IMR-90 (cell line): ENCODE measurements at regions not wholly inside any gene's neighbourhood (a gene's known extent, or its start where the extent isn't known, plus 50 kb on each side); places are given as distances from the start of the nearest gene placed in this dataset.

Experiments used
- ATAC-seq: fragments of 200-7000 bp; cut with Tn5 transposase; 2 replicates; pipeline ENCODE4 v1.9.1; 2020; ENCODE audit warnings: low read depth, mild to moderate bottlenecking, moderate library complexity
- BruUV-seq: library from RNA; stranded (reverse); fragments of 400-500 nt; replicated peaks from 2 replicates; lab custom pipeline; 2021; lab: Mats Ljungman, UMichigan
- CTCF ChIA-PET: fragments of 300-600 bp; formaldehyde crosslinking; extraction: SDS; loops from one replicate; lab custom pipeline; 2021; ENCODE audit warnings: antibody characterized with exemption; lab: Yijun Ruan, JAX
- POLR2A ChIA-PET: fragments of 300-600 bp; sonication (Branson Sonifier 250); formaldehyde crosslinking; loops from one replicate; lab custom pipeline; 2022; ENCODE audit warnings: antibody characterized with exemption; ENCODE audit not compliant: unreplicated experiment; lab: Charles Lee
- DNase-seq: peaks from one replicate; pipeline ENCODE4 v3.0.0; 2013
- H2AFZ ChIP-seq: replicated peaks from 2 replicates; pipeline ENCODE3; 2013; ENCODE audit warnings: low read length, mild to moderate bottlenecking; ENCODE audit not compliant: poor library complexity
- H2AK5ac ChIP-seq: 2 replicates; pipeline ENCODE4 v1.6.1; 2013; ENCODE audit warnings: low read depth, low read length, inconsistent platforms
- H2AK9ac ChIP-seq: replicated peaks from 2 replicates; pipeline ENCODE3; 2013; ENCODE audit warnings: mild to moderate bottlenecking, low read depth, low read length, moderate library complexity; ENCODE audit not compliant: poor library complexity
- H2BK120ac ChIP-seq: 2 replicates; pipeline ENCODE4 v1.6.1; 2013; ENCODE audit warnings: low read depth, low read length, inconsistent platforms
- H2BK15ac ChIP-seq: 3 replicates; pipeline ENCODE4 v1.6.1; 2013; ENCODE audit warnings: low read depth, low read length, inconsistent platforms
- H2BK20ac ChIP-seq: 2 replicates; pipeline ENCODE4 v1.6.1; 2013; ENCODE audit warnings: low read depth, mild to moderate bottlenecking, inconsistent platforms, low read length, moderate library complexity
- H2BK5ac ChIP-seq: 2 replicates; pipeline ENCODE4 v1.6.1; 2013; ENCODE audit warnings: mild to moderate bottlenecking, low read depth, low read length, inconsistent platforms; ENCODE audit not compliant: poor library complexity, severe bottlenecking
- H3K14ac ChIP-seq: replicated peaks from 2 replicates; pipeline ENCODE4 v1.6.1; 2013; ENCODE audit warnings: low read depth, low read length, inconsistent platforms
- H3K18ac ChIP-seq: 2 replicates; pipeline ENCODE4 v1.6.1; 2013; ENCODE audit warnings: low read depth, low read length, control low read depth
- H3K23ac ChIP-seq: 2 replicates; pipeline ENCODE4 v1.6.1; 2013; ENCODE audit warnings: low read depth, low read length, inconsistent platforms
- H3K27ac ChIP-seq: 2 replicates; pipeline ENCODE4 v1.5.1; 2013; ENCODE audit warnings: mild to moderate bottlenecking, control low read depth, low read length; ENCODE audit not compliant: insufficient read depth
- H3K27me3 ChIP-seq: 2 replicates; pipeline ENCODE4 v1.6.1; 2013; ENCODE audit warnings: low read length; ENCODE audit not compliant: control insufficient read depth, insufficient read depth
- H3K36me3 ChIP-seq: 2 replicates; pipeline ENCODE4 v1.6.1; 2013; ENCODE audit warnings: low read length, mixed read lengths; ENCODE audit not compliant: control insufficient read depth, insufficient read depth
- H3K4ac ChIP-seq: 2 replicates; pipeline ENCODE4 v1.6.1; 2013; ENCODE audit warnings: low read depth, low read length, inconsistent platforms
- H3K4me1 ChIP-seq: 2 replicates; pipeline ENCODE4 v1.6.1; 2013; ENCODE audit warnings: low read length, mixed read lengths; ENCODE audit not compliant: control insufficient read depth, insufficient read depth
- H3K4me2 ChIP-seq: 2 replicates; pipeline ENCODE4 v1.6.1; 2013; ENCODE audit warnings: low read depth, mild to moderate bottlenecking, control low read depth, low read length, moderate library complexity
- H3K4me3 ChIP-seq: 2 replicates; pipeline ENCODE4 v1.5.1; 2013; ENCODE audit warnings: low read depth, mild to moderate bottlenecking, control low read depth, low read length, moderate library complexity; ENCODE audit not compliant: insufficient read depth
- H3K56ac ChIP-seq: 2 replicates; pipeline ENCODE4 v1.6.1; 2013; ENCODE audit warnings: low read length, inconsistent platforms; ENCODE audit not compliant: insufficient read depth; ENCODE audit errors: extremely low read depth
- H3K79me1 ChIP-seq, 2 experiments: 2 replicates each; pipeline ENCODE4 v1.6.1; 2013; ENCODE audit warnings: low read length in 2 of 2, inconsistent platforms in 1 of 2, low read depth in 1 of 2
- H3K9ac ChIP-seq: 2 replicates; pipeline ENCODE4 v1.6.1; 2013; ENCODE audit warnings: low read depth, low read length, control low read depth
- H3K9me1 ChIP-seq: 2 replicates; pipeline ENCODE4 v1.6.1; 2013; ENCODE audit warnings: low read length, inconsistent platforms; ENCODE audit not compliant: insufficient read depth
- H3K9me3 ChIP-seq: 2 replicates; pipeline ENCODE4 v1.6.1; 2013; ENCODE audit warnings: low read length; ENCODE audit not compliant: control insufficient read depth, insufficient read depth
- H4K20me1 ChIP-seq: 2 replicates; pipeline ENCODE4 v1.6.1; 2013; ENCODE audit warnings: low read length, inconsistent platforms; ENCODE audit not compliant: insufficient read depth
- H4K5ac ChIP-seq: 2 replicates; pipeline ENCODE4 v1.6.1; 2013; ENCODE audit warnings: mild to moderate bottlenecking, low read depth, low read length, control low read depth
- H4K8ac ChIP-seq, 2 experiments: 2 replicates each; pipeline ENCODE4 v1.6.1; 2013; ENCODE audit warnings: low read depth in 2 of 2, low read length in 2 of 2, control low read depth in 1 of 2, inconsistent platforms in 1 of 2
- H4K91ac ChIP-seq: 2 replicates; pipeline ENCODE4 v1.6.1; 2013; ENCODE audit warnings: low read depth, low read length, inconsistent platforms; ENCODE audit not compliant: insufficient read depth
- MAFK ChIP-seq: IDR thresholded peaks from 2 replicates; pipeline ENCODE4 v1.6.1; 2012; ENCODE audit warnings: low read depth, low read length, improper control_type of control experiment
- RCOR1 ChIP-seq: IDR thresholded peaks from 2 replicates; pipeline ENCODE4 v1.6.1; 2012; ENCODE audit warnings: mild to moderate bottlenecking, low read length, improper control_type of control experiment; ENCODE audit not compliant: insufficient replicate concordance
- WGBS, 2 experiments: methylation state at CpG; one replicate each; pipeline versions ENCODE4 v1.1.5 to v1.1.7; 2013; ENCODE audit warnings: missing lambda C conversion rate in 2 of 2; ENCODE audit not compliant: insufficient read length in 1 of 2; ENCODE audit errors: extremely low coverage in 2 of 2; 5-methylcytosine and 5-hydroxymethylcytosine counted together
- dilution Hi-C: fragments of 300-500 bp; cut with HindIII; formaldehyde crosslinking; loops from one replicate; pipeline ENCODE4 v1.14.3; 2018; ENCODE audit warnings: low sequenced_read_pairs; ENCODE audit not compliant: unreplicated experiment
- in situ Hi-C: fragments of 300-500 bp; cut with MboI; formaldehyde crosslinking; loops from 3 replicates; pipeline ENCODE4 v1.14.3; 2019; ENCODE audit warnings: low sequenced_read_pairs, inconsistent platforms, mixed read lengths
- intact Hi-C: fragments of 100-400 bp; cut with micrococcal nuclease; formaldehyde crosslinking; loops from 2 replicates; pipeline ENCODE4 v1.10.0; 2022

DNA sequence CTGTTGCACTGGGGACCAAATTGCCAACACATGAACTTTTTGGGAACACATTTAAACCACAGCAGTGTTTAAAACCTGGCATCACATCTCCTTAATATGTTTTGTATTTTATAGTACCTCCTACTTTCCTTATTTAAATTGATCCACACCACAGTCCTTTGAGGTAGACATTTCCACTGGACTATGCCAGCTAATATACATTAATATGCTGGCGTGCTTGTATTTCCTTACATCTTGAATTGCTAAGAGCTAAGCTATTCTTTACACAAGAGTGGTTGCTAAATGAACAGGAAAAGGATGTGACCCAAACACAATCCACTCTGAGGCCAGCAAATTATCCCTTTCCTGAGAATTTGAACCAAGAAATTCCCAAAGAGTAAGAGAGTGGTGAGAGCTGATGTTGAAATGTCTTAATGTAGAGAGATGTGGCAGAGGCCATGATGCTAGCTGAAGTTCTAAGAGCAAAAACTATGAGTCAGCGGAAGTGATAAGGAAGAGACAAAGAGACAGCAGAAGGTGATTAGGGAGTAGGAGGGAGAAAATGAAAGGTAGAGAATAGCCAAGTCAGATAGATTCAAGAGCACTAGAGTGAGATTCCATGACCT lies 131.2 kb downstream of the CD47 start:
- dilution Hi-C loops, result no loop called here
- H4K91ac ChIP-seq, result no peak overlapping the region
- WGBS, 2 experiments, result no CpG with 5 or more reads among the region's 2 CpGs

More for the DNA sequence above, 131.2 kb downstream of the CD47 start:
- no peak overlapping the region for H2BK120ac ChIP-seq
- H2BK5ac ChIP-seq, result no peak overlapping the region
- no peak overlapping the region for H3K27ac ChIP-seq
- intact Hi-C loops, result no loop called here
- ChIA-PET CTCF (interaction anchor here (0.6 kb wide), 1 partner anchor 363 kb away, joined by 3 read pairs; no protein-coding TSS in a partner anchor), POLR2A (no interaction called here)
- H3K4me3 ChIP-seq, result no peak overlapping the region
- in situ Hi-C loops, result no loop called here
- no peak overlapping the region for H2AK5ac ChIP-seq
- no peaks in the 10 kb centered on the region for H3K79me1 ChIP-seq
- H3K9me3 ChIP-seq, result no peaks in the 10 kb centered on the region
- H4K8ac ChIP-seq, result no peak overlapping the region
- no peak overlapping the region for H3K23ac ChIP-seq
- no peak overlapping the region for H3K14ac ChIP-seq
- H4K20me1 ChIP-seq, result no peaks in the 10 kb centered on the region
- peaks cover 5% of the 10 kb centered on the region; the same call in 1 of the 2 replicates for H3K4me1 ChIP-seq
- no peaks in the 10 kb centered on the region for H3K36me3 ChIP-seq
- no peak overlapping the region for H3K18ac ChIP-seq
- no peaks in the 10 kb centered on the region; the same call in none of the 2 replicates for H3K27me3 ChIP-seq
- no peak overlapping the region for H2BK15ac ChIP-seq
- no peak overlapping the region for H2AK9ac ChIP-seq
- H2BK20ac ChIP-seq, result no peak overlapping the region
- no peak overlapping the region for H3K56ac ChIP-seq
- H4K5ac ChIP-seq, result no peak overlapping the region
- no TSS peak for BruUV-seq
- ATAC-seq, result no peak
- H3K9ac ChIP-seq, result no peak overlapping the region
- peak; percentile 36 for DNase-seq
- H2AFZ ChIP-seq, result no peak overlapping the region
- no peaks in the 10 kb centered on the region for H3K9me1 ChIP-seq
- TF ChIP-seq MAFK (peak; percentile 88), RCOR1 (no peak)
- no peak overlapping the region for H3K4me2 ChIP-seq
- H3K4ac ChIP-seq, result no peak overlapping the region
